Esophagus squamous epithelium (tissue), 5 donors: ENCODE measurements at regions not wholly inside any gene's neighbourhood (a gene's known extent, or its start where the extent isn't known, plus 50 kb on each side); places are given as distances from the start of the nearest gene placed in this dataset.

ENCODE experiments used
- DNase-seq: peaks from one replicate; lab custom pipeline; 2025; lab: John Stamatoyannopoulos, UW
- H3K27ac ChIP-seq, 4 donors: fragments of 200-600 bp; sonication (generic); one replicate each; pipeline ENCODE4 v1.5.1; 2016 to 2019; ENCODE audit warnings: mild to moderate bottlenecking in 1 of 4
- H3K27me3 ChIP-seq, 4 donors: fragments of 200-600 bp; sonication (generic); 1 replicate in 3 of 4; 2 replicates in 1 of 4; pipeline versions ENCODE4 v1.5.1 to v1.6.0; 2017 to 2021; ENCODE audit warnings: antibody characterized with exemption in 1 of 4
- H3K36me3 ChIP-seq, 3 donors: fragments of 200-600 bp; sonication (generic); one replicate each; pipeline ENCODE4 v1.5.1; 2016 to 2019
- H3K4me1 ChIP-seq, 3 donors: fragments of 200-600 bp; sonication (generic); one replicate each; pipeline ENCODE4 v1.5.1; 2017 to 2019
- H3K4me3 ChIP-seq, 4 donors: fragments of 200-600 bp; sonication (generic); 1 replicate in 3 of 4; 2 replicates in 1 of 4; pipeline ENCODE4 v1.5.1; 2016 to 2019; ENCODE audit warnings: mild to moderate bottlenecking in 2 of 4, moderate library complexity in 1 of 4
- H3K9me3 ChIP-seq, 3 donors: fragments of 200-600 bp; sonication (generic); one replicate each; pipeline ENCODE4 v1.5.1; 2016 to 2019
- CTCF ChIP-seq, 6 experiments: fragments of 450-650 bp in 4 of 6; fragments of 200-600 bp in 2 of 6; sonication (generic) in 2 of 6; IDR thresholded peaks; one replicate each; pipeline ENCODE4 v1.5.1; 2016 to 2019; ENCODE audit warnings: antibody characterized with exemption in 6 of 6, mild to moderate bottlenecking in 4 of 6, moderate library complexity in 4 of 6
- POLR2A ChIP-seq, 4 donors: fragments of 450-650 bp; IDR thresholded peaks; one replicate each; pipeline ENCODE4 v1.6.1; 2017; ENCODE audit warnings: antibody characterized with exemption in 4 of 4, mild to moderate bottlenecking in 4 of 4, moderate library complexity in 3 of 4
- WGBS, 2 donors: methylation state at CpG; one replicate each; pipeline ENCODE4 v1.1.5; 2018; 5-methylcytosine and 5-hydroxymethylcytosine counted together
- intact Hi-C: fragments of 100-400 bp; cut with DNase I; formaldehyde crosslinking; loops from one replicate; pipeline ENCODE4 v1.15.0; 2022
- donor health status: DM: yes; HTN: yes; CAD: no.

- TF ChIP-seq CTCF (IDR thresholded peaks at IDR 0.05) (no peak), POLR2A (IDR thresholded peaks at IDR 0.05) (no peak)
- Histone ChIP-seq H3K36me3 (no peaks in the 10 kb centered on the region), H3K4me1 (peaks cover 3 to 17% (median 8%) of the 10 kb centered on the region in 3 donors), H3K9me3 (no peaks in the 10 kb centered on the region), H3K27ac (peak overlapping the region; percentile 49 to 89 (median 83)), H3K27me3 (peaks cover 0 to 25% (median 0%) of the 10 kb centered on the region in 4 donors), H3K4me3 (peak overlapping the region in 3 of 4 donors; percentile 26 to 51 (median 35))
- intact Hi-C loops: no loop called here
- DNase-seq: no peak
- WGBS, 2 donors: 28 to 29% methylated on average over 8 to 14 of the region's 26 CpGs
These were observed 166.5 kb upstream of the GSC start for GRCh38 chr14:94936401-94936892.

- peak overlapping the region; percentile 49 to 89 (median 83) for H3K27ac ChIP-seq
These were observed 165.9 kb upstream of the GSC start for GRCh38 chr14:94935706-94936300.

GRCh38 chr14:94934276-94934810 lies 164.4 kb upstream of the GSC start:
- Histone ChIP-seq H3K27me3 (peaks cover 0 to 25% (median 0%) of the 10 kb centered on the region in 4 donors), H3K36me3 (no peaks in the 10 kb centered on the region), H3K4me3 (no peak overlapping the region), H3K27ac (no peak overlapping the region), H3K4me1 (peaks cover 3 to 17% (median 8%) of the 10 kb centered on the region in 3 donors), H3K9me3 (no peaks in the 10 kb centered on the region)
- DNase-seq: no peak
- 43 to 48% methylated on average over 6 of the region's 6 CpGs for WGBS, 2 donors
- intact Hi-C loops: no loop called here
- no peak for TF ChIP-seq POLR2A (IDR thresholded peaks at IDR 0.05)
- no peak for TF ChIP-seq CTCF (IDR thresholded peaks at IDR 0.05)

More at GRCh38 chr14:94935706-94936300, 165.9 kb upstream of the GSC start:
- no peak for DNase-seq
- no peak overlapping the region for H3K4me3 ChIP-seq
- H3K27me3 ChIP-seq: peaks cover 0 to 25% (median 0%) of the 10 kb centered on the region in 4 donors
- peaks cover 3 to 17% (median 8%) of the 10 kb centered on the region in 3 donors for H3K4me1 ChIP-seq
- intact Hi-C loops: no loop called here
- H3K9me3 ChIP-seq: no peaks in the 10 kb centered on the region
- TF ChIP-seq CTCF (IDR thresholded peaks at IDR 0.05) (no peak), POLR2A (IDR thresholded peaks at IDR 0.05) (no peak)
- no peaks in the 10 kb centered on the region for H3K36me3 ChIP-seq
- WGBS, 2 donors: 60 to 79% methylated on average over 3 to 11 of the region's 13 CpGs

GRCh38 chr14:94933486-94933885 lies 163.6 kb upstream of the GSC start:
- Histone ChIP-seq H3K9me3 (no peaks in the 10 kb centered on the region), H3K27me3 (peaks cover 0 to 25% (median 0%) of the 10 kb centered on the region in 4 donors), H3K4me3 (no peak overlapping the region), H3K4me1 (peaks cover 3 to 17% (median 8%) of the 10 kb centered on the region in 3 donors), H3K36me3 (no peaks in the 10 kb centered on the region), H3K27ac (no peak overlapping the region)
- intact Hi-C loops: no loop called here
- 68 to 70% methylated on average over 5 of the region's 5 CpGs for WGBS, 2 donors
- TF ChIP-seq POLR2A (IDR thresholded peaks at IDR 0.05) (no peak), CTCF (IDR thresholded peaks at IDR 0.05) (no peak)
- DNase-seq: no peak

- TF ChIP-seq POLR2A (IDR thresholded peaks at IDR 0.05) (no peak), CTCF (IDR thresholded peaks at IDR 0.05) (no peak)
- intact Hi-C loops: no loop called here
- Histone ChIP-seq H3K9me3 (no peaks in the 10 kb centered on the region), H3K27me3 (peaks cover 0 to 25% (median 0%) of the 10 kb centered on the region in 4 donors), H3K4me3 (no peak overlapping the region), H3K4me1 (peaks cover 3 to 17% (median 6%) of the 10 kb centered on the region in 3 donors), H3K36me3 (no peaks in the 10 kb centered on the region), H3K27ac (no peak overlapping the region)
- DNase-seq: no peak
- WGBS, 2 donors: 56 to 69% methylated on average over 5 to 7 of the region's 7 CpGs
These were observed 162.7 kb upstream of the GSC start for GRCh38 chr14:94932589-94932988.
